GM18507 (cell line): ENCODE measurements at regions not wholly inside any gene's neighbourhood (a gene's known extent, or its start where the extent isn't known, plus 50 kb on each side); places are given as distances from the start of the nearest gene placed in this dataset.

Experiments used
- DNase-seq: peaks from one replicate; pipeline ENCODE4 v3.0.0; 2011; ENCODE audit warnings: low read depth; ENCODE audit not compliant: insufficient read length; ENCODE audit errors: extremely low spot score
- FAIRE-seq: peaks from 2 replicates; lab custom pipeline; 2011; peaks lifted over from hg19 to GRCh38; lab: Jason Lieb, UNC

DNA sequence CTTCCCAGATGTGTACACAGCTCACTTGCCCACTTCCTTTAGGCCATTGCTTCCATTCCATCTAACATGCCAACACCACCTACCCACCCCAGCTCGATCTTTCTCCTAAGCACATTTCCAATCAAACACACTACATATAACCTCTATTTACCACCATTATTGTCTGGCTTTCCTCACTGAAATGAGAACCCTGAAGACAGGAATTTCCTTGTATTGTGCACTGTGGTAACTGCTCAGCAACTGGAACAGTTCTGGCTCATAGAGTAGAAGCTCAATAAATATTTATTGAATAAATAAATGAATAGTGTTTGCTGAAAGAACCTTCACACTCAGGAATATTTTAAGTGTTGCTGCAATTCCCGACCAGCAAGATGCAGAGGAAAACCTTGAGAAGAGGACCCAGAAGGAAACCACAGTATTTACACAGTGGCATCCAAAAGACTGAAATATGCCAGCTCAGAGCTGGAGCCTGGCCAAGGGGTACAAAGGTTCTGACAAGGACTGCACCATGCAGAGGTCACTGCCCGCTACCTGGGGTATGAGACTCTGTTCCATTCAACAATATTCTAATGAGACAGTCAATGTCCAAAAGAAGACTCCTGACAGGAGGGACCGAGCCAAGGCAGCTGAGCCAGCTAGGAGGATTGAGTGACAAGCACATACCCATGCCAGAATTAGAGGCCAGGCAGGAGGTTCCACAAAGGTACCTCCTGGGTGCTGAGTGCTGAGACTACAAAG, 168.8 kb downstream of the NUP210 start:
- DNase-seq (no peak), FAIRE-seq (no peak)

GRCh38 chr3:13249664-13250390, 170.3 kb downstream of the NUP210 start:
- DNase-seq = no peak
- no peak for FAIRE-seq

- DNase-seq (no peak), FAIRE-seq (no peak)
Measured at GRCh38 chr3:13248640-13249039, 171.5 kb downstream of the NUP210 start.

DNA sequence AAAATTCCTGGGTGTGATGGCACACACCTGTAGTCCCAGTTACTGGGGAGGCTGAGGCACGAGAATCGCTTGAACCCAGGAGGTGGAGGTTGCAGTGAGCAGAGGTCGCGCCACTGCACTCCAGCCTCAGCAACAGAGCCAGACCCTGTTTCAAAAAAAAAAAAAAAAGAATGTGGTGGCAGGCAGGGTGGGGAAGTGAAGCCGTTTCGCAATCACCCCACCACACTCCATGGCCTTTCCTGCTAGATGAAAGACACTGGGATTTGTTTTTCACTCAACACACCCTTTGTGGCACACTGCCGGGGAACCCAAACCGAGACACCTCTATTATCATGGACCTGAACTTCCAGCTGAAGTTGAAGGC, 172.4 kb upstream of the IQSEC1 start:
- no peak for FAIRE-seq
- no peak for DNase-seq

GRCh38 chr3:13243586-13243985, 170.4 kb upstream of the IQSEC1 start:
- FAIRE-seq (no peak), DNase-seq (no peak)

- FAIRE-seq = no peak
Measured at GRCh38 chr3:13242364-13242737, 169.1 kb upstream of the IQSEC1 start.

DNA sequence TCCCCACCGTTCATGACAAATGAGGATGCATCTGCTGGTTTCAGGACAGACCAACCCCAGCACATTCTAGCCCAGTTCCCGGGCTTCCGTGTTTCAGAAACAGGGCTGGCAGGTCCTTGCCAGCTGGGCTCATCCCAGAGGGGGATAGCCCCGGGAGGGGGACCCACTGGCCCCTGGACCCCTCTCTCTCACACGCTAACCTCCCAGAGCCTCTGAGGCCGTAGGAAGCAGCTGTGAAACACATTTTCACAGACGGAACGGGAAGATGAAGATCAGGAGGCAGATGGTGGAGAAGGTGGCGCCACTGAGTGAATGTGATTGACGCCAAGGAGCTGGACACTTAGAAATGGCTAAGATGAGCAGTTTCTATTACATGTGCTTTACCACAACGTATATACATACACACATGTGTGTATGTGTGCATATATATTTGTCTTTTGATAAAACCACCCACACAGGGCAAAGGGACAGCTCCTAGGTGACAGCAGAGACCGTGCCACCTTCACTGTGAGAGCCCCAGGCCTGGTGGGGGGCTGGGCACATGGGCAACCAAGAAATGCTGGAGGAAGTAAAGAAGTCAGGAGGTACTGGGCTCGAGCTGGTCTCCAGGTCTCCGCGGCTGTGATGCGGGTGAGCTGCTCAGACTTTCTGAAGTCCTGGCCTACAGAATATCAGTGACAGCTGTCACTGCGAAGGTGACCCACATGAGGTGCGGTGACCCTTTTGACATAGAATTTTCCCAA, 168.6 kb upstream of the IQSEC1 start:
- FAIRE-seq (no peak), DNase-seq (no peak)

More at GRCh38 chr3:13242364-13242737, 169.1 kb upstream of the IQSEC1 start:
- no peak for DNase-seq

DNA sequence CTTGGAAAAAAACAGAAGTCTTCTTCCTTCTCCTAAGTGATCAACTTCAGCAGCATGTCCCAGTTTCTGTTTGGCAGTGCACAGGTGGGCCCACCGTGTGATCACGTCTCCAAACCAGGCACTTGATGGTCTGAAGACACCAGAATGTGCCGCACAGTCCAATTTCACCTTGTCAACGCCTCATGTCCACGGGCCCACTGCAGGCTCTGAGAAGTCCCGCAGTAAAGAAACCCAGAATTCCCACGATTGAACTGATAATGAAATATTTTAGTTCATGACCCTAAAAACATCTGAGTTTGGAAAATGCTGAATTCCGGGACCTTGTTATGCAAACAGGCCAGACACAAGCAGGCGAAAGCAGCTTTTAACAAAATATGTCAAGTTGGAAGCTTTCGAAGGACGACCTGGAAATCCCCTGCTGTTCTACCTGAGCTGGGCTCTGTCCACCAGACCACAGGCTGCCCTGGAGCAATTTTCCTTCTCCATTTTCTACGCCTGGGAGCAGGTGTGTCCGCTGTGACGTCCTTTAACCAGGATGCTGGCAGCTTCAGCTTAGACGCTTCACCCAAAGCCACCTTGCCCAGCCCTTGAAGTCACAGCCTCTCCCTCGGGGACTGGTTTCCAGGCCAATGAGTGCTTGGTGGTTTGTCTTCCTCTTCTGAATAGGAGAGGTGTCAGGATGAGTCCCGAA, 167.8 kb upstream of the IQSEC1 start:
- no peak for FAIRE-seq
- no peak for DNase-seq

GRCh38 chr3:13239467-13239760, 166.2 kb upstream of the IQSEC1 start:
- no peak for DNase-seq
- no peak for FAIRE-seq

DNA sequence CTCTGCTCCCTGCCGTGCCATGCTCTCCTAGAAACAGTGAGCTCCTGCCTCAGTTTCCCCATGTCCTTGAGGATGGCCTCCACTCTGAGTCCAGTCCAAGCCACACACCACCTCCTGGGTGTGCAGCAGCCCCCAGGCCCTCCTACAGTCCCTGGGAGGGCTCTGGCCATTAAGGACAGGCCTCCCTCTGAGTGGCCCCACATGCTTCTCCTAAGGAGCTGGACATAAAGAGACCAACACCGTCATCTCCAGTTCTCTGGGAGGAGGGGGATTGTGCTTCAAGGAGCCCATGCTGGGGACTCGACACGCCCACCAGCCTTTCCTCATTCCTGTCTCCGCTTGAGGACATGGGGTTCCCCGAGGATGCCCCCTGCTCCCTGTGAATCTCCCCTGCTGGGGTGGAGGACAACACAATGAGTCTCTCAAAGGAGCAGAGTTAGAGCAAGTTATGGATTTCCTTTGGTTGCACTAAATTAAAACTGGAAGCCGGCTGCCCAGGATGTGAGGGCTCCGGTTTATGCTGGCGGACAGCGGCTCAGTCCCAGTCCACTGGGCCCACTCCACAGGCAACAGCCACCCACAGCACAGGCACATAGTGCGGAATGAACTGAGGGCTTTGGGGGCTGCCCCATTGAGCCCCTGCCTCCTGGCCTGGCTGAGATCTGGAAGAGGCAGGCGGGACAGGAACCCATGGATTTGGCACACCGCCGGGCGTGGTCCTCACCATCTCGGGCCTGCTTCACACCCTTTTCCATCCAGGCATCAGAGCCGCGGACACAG, 165.6 kb upstream of the IQSEC1 start:
- FAIRE-seq (no peak), DNase-seq (no peak)

DNA sequence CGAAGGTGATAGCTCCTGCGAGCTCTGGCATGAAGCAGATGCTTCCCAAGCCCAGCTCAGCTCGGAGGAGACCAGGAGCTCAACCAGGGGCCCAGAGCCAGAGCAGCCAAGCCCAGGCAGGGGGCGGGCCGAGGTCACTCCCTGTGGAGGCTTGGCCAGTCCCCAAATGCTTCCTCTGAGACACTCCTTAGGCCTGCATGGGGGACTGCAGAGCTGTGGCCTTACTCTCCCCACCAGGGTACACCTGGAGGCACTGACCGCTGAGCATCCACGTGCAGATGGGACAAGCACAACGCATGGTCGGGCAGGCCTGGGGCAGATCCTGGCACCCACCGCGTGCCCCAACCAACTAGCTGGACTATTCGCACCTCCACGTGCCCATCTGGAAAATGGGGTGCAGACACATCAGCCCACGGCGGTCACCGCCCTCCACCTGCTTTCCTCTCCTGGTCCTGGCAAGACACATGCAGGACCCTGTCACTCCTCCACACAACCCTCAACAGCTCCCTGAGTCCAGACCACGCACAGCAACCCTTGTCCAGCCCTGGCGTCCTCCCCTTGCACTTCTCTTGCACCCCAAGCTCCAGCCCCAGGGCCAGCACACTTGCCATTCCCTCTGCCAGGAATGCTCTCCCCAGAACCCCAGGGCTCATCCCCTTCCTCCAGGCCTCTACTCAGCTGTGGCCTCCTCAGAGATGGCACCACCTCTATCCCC, 164.7 kb upstream of the IQSEC1 start:
- FAIRE-seq = no peak
- no peak for DNase-seq

DNA sequence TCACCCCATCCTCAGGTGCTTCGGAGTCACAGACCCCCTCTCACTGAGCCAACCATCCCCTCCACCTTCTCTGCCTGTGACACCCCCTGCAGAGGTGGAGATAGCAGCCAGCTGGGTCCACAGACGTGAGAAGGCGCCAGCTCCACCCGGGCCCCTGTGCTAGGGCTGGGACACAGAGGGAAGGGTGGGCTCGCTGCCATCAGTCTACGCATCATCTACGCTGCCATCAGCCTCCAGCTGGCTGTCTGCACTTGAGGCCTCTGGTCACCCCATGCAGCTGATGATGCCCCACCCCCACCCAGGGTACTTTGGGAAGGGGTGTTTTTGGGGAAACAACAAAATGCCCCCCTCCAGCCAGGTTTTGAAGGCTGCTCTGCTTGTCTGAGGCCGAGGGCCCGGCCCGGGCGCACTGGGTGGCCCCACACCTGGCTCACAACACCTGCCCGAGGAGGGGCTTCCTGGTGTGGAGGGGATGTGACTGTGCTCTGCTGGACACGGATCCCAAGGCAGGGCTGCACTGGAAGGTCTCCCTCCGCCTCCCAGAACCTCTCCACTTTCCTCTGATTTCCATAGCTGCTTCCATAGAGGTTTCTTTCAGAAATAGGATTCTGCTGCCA, 163.4 kb upstream of the IQSEC1 start:
- DNase-seq (no peak), FAIRE-seq (no peak)

DNA sequence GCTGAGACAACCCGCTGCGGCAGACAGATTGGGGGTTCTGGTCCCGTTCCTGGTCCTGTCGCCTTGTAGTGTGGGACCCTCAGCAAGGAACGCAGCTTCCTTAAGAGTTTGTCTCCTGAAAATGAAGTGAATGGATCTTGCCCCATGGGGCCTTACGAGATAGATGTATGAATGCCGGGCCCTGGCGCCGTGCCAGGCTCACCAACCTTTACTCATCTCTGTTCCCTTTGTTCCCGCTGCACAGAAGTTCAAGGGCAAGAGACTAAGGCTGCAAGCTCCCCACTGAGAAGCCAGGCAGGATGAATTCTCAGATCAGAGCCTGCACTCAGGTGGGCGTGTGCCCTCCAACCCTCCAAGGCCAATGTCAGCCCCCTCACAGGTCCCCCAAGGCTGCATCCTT, 162.7 kb upstream of the IQSEC1 start:
- DNase-seq = no peak
- FAIRE-seq = no peak

GRCh38 chr3:13235079-13235478, 161.8 kb upstream of the IQSEC1 start:
- DNase-seq (peak; percentile 32), FAIRE-seq (peak; percentile 45)

DNA sequence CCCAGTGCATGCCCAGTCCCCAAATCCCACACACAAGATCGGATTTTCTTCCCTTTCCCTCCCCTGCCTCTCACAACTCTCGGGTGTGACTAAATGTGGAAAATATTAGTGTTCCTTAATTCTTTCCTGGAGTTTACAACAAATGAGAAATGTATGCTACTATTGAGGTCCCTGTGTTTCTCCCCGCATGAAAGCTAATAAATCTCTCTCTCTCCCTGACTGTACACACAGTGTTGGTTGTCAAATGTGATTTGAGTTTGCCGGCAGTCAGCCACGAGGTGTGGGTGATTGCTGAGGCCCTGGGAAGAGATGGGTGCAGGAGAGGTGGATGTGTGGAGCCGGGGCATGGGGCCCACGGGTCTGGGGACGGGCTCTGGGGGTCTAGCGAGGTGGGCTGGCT, 161.4 kb upstream of the IQSEC1 start:
- DNase-seq = no peak
- FAIRE-seq = no peak

- DNase-seq = no peak
Measured at GRCh38 chr3:13233487-13234485, 160.6 kb upstream of the IQSEC1 start.

More at GRCh38 chr3:13233487-13234485, 160.6 kb upstream of the IQSEC1 start:
- FAIRE-seq = peak; percentile 80
